HepG2 (cell line): ENCODE measurements at regions not wholly inside any gene's neighbourhood (a gene's known extent, or its start where the extent isn't known, plus 50 kb on each side); places are given as distances from the start of the nearest gene placed in this dataset.

Source experiments
- AHR ChIP-seq: IDR thresholded peaks from 2 replicates; pipeline ENCODE4 v1.6.1; 2018; ENCODE audit warnings: missing genetic modification reagents, missing compliant biosample characterization
- EP300 ChIP-seq, 3 experiments: sonication (generic) in 1 of 3; formaldehyde crosslinking in 1 of 3; IDR thresholded peaks; 2 replicates each; pipeline versions ENCODE4 v1.5.1 to v1.6.1; 2011 to 2020; ENCODE audit warnings: low read depth in 2 of 3, low read length in 2 of 3, borderline replicate concordance in 1 of 3, improper control_type of control experiment in 1 of 3, mild to moderate bottlenecking in 1 of 3, missing genetic modification reagents in 1 of 3, moderate library complexity in 1 of 3
- TF ChIP-seq, protein P1 (sequence below): sonication (generic); formaldehyde crosslinking; IDR thresholded peaks from 2 replicates; pipeline ENCODE4 v1.5.0; 2020; ENCODE audit warnings: mild to moderate bottlenecking, missing genetic modification reagents, moderate library complexity
- TF ChIP-seq, protein P2 (sequence below), 2 experiments: sonication (generic) in 1 of 2; formaldehyde crosslinking in 1 of 2; IDR thresholded peaks; 2 replicates each; pipeline versions ENCODE4 v1.5.1 to v1.6.1; 2011 to 2020; ENCODE audit warnings: borderline replicate concordance in 1 of 2, low read depth in 1 of 2, low read length in 1 of 2, mild to moderate bottlenecking in 1 of 2, missing genetic modification reagents in 1 of 2, moderate library complexity in 1 of 2

DNA sequence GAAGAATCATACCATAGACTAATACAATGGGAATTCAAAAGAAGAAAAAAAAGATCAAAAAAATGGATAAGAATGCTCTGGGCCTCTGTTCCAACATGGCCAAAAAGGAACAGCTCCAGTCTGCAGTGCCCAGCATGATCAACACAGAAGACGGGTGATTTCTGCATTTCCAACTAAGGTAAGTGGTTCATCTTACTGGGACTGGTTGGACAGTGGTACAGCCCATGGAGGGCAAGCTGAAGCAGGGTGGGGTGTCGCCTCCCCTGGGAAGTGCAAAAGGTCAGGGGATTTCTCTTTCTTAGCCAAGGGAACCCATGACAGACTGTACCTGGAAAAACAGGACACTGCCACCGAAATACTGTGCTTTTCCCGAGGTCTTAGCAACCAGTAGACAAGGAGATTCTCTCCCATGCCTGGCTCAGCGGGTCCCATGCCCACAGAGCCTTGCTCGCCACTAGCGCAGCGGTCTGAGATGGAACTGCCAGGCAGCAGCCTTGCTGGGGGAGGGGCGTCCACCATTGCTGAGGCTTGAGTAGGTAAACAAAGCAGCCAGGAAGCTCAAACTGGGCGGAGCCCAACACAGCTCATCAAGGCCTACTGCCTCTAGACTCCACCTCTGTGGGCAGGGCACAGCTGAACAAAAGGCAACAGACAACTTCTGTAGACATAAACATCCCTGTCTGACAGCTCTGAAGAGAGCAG lies 428.4 kb downstream of the MN1 start:
- no peak for TF ChIP-seq EP300 (IDR thresholded peaks at IDR 0.05; ENCODE audit: low read depth in 2 of 2, low read length in 2 of 2)
- no peak for TF ChIP-seq EP300 (CRISPR knock-in tag; IDR thresholded peaks at IDR 0.05; ENCODE audit: borderline replicate concordance)
- TF ChIP-seq AHR (CRISPR knock-in tag) = no peak
- TF ChIP-seq, protein P1, sequence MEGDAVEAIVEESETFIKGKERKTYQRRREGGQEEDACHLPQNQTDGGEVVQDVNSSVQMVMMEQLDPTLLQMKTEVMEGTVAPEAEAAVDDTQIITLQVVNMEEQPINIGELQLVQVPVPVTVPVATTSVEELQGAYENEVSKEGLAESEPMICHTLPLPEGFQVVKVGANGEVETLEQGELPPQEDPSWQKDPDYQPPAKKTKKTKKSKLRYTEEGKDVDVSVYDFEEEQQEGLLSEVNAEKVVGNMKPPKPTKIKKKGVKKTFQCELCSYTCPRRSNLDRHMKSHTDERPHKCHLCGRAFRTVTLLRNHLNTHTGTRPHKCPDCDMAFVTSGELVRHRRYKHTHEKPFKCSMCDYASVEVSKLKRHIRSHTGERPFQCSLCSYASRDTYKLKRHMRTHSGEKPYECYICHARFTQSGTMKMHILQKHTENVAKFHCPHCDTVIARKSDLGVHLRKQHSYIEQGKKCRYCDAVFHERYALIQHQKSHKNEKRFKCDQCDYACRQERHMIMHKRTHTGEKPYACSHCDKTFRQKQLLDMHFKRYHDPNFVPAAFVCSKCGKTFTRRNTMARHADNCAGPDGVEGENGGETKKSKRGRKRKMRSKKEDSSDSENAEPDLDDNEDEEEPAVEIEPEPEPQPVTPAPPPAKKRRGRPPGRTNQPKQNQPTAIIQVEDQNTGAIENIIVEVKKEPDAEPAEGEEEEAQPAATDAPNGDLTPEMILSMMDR (CRISPR knock-in tag) = no peak
- TF ChIP-seq, protein P2, sequence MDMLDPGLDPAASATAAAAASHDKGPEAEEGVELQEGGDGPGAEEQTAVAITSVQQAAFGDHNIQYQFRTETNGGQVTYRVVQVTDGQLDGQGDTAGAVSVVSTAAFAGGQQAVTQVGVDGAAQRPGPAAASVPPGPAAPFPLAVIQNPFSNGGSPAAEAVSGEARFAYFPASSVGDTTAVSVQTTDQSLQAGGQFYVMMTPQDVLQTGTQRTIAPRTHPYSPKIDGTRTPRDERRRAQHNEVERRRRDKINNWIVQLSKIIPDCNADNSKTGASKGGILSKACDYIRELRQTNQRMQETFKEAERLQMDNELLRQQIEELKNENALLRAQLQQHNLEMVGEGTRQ (IDR thresholded peaks at IDR 0.05; ENCODE audit: low read depth, low read length) = no peak
- TF ChIP-seq, protein P2 (CRISPR knock-in tag; IDR thresholded peaks at IDR 0.05; ENCODE audit: borderline replicate concordance) = no peak
